BE2C (cell line): ENCODE measurements at regions not wholly inside any gene's neighbourhood (a gene's known extent, or its start where the extent isn't known, plus 50 kb on each side); places are given as distances from the start of the nearest gene placed in this dataset.

Experiments
- DNase-seq: peaks from one replicate; pipeline ENCODE4 v3.0.0-alpha.2; 2020
- H3K27me3 ChIP-seq: fragments of 250-450 bp; sonication (Bioruptor Pico); 2 replicates; pipeline ENCODE4 v1.5.1; 2020; ENCODE audit warnings: mild to moderate bottlenecking
- H3K36me3 ChIP-seq: fragments of 250-450 bp; sonication (Bioruptor Pico); 2 replicates; pipeline ENCODE4 v1.5.1; 2020; ENCODE audit warnings: mild to moderate bottlenecking
- H3K4me1 ChIP-seq: fragments of 250-450 bp; sonication (Bioruptor Pico); 2 replicates; pipeline ENCODE4 v1.5.1; 2020
- H3K4me3 ChIP-seq: 2 replicates; pipeline ENCODE4 v1.5.1; 2011; ENCODE audit warnings: low read depth, low read length
- H3K9me3 ChIP-seq: fragments of 250-450 bp; sonication (Bioruptor Pico); 2 replicates; pipeline ENCODE4 v1.5.1; 2020
- CTCF ChIP-seq: IDR thresholded peaks from 2 replicates; pipeline ENCODE4 v1.5.1; 2012; ENCODE audit warnings: mild to moderate bottlenecking, low read depth, low read length

GRCh38 chr7:45446195-45446944, 127.8 kb upstream of the ADCY1 start:
- Histone ChIP-seq H3K4me3 (no peak overlapping the region), H3K9me3 (no peaks in the 10 kb centered on the region), H3K27me3 (no peaks in the 10 kb centered on the region), H3K36me3 (no peaks in the 10 kb centered on the region), H3K4me1 (no peaks in the 10 kb centered on the region)
- TF ChIP-seq CTCF: no peak
- DNase-seq: no peak

- TF ChIP-seq CTCF: no peak
- no peak overlapping the region for H3K4me3 ChIP-seq
- H3K27me3 ChIP-seq: no peaks in the 10 kb centered on the region
- H3K9me3 ChIP-seq: no peaks in the 10 kb centered on the region
- no peaks in the 10 kb centered on the region for H3K36me3 ChIP-seq
- no peak for DNase-seq
- H3K4me1 ChIP-seq: no peaks in the 10 kb centered on the region
Observed at GRCh38 chr7:45447296-45447695, 126.9 kb upstream of the ADCY1 start.

DNA sequence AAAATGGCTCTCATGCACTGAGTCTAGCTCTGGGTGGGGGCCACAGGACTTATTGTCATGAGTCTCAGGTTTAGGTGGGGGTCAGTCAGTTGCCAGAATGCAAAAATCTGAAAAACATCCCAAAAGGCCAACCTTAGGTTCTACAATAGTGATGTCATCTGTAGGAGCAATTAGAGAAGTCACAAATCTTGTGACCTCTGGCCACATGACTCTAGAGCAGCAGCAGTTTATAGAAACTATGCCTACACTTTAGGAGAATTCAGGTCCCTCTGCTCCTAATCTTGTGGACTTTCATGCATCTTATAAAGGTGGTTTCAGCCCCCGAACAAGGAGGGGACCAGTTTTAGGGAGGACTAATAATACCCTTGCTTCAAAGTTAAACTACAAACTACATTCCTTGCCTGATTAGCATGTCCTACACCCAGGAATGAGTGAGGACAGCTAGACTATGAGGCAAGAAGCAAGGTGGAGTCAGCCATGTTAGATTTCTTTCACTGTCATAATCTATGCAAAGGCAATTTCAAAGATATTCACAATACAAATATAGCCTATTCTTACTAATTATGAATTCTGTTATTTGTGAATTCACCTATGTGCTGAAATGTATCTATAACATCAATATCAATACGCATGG, 123.5 kb upstream of the ADCY1 start:
- no peaks in the 10 kb centered on the region for H3K9me3 ChIP-seq
- no peaks in the 10 kb centered on the region for H3K36me3 ChIP-seq
- no peak for TF ChIP-seq CTCF
- DNase-seq: no peak
- H3K27me3 ChIP-seq: no peaks in the 10 kb centered on the region
- no peak overlapping the region for H3K4me3 ChIP-seq
- H3K4me1 ChIP-seq: no peaks in the 10 kb centered on the region

GRCh38 chr7:45451342-45452035, 122.7 kb upstream of the ADCY1 start:
- DNase-seq: no peak
- TF ChIP-seq CTCF: no peak
- no peaks in the 10 kb centered on the region for H3K27me3 ChIP-seq
- no peak overlapping the region for H3K4me3 ChIP-seq
- H3K4me1 ChIP-seq: no peaks in the 10 kb centered on the region
- H3K9me3 ChIP-seq: no peaks in the 10 kb centered on the region
- H3K36me3 ChIP-seq: no peaks in the 10 kb centered on the region

GRCh38 chr7:45454771-45455170, 119.4 kb upstream of the ADCY1 start:
- Histone ChIP-seq H3K27me3 (no peaks in the 10 kb centered on the region), H3K36me3 (no peaks in the 10 kb centered on the region), H3K4me3 (no peak overlapping the region), H3K9me3 (no peaks in the 10 kb centered on the region), H3K4me1 (peaks cover 10% of the 10 kb centered on the region)
- no peak for DNase-seq
- TF ChIP-seq CTCF: no peak

GRCh38 chr7:45455662-45456061, 118.5 kb upstream of the ADCY1 start:
- H3K27me3 ChIP-seq: no peaks in the 10 kb centered on the region
- no peak overlapping the region for H3K4me3 ChIP-seq
- no peak for DNase-seq
- H3K9me3 ChIP-seq: no peaks in the 10 kb centered on the region
- H3K36me3 ChIP-seq: no peaks in the 10 kb centered on the region
- no peak for TF ChIP-seq CTCF
- peaks cover 10% of the 10 kb centered on the region for H3K4me1 ChIP-seq
